ENCODE measurements at regions not wholly inside any gene's neighbourhood (a gene's known extent, or its start where the extent isn't known, plus 50 kb on each side); places are given as distances from the start of the nearest gene placed in this dataset.
A peak's percentile ranks its signal among the peaks of the same experiment; 100 is the strongest.
"Not testable (repeated sequence)": the region's sequence is repeated elsewhere in the genome, so short reads cannot be mapped to it uniquely, and the experiment has no call there.

DNA sequence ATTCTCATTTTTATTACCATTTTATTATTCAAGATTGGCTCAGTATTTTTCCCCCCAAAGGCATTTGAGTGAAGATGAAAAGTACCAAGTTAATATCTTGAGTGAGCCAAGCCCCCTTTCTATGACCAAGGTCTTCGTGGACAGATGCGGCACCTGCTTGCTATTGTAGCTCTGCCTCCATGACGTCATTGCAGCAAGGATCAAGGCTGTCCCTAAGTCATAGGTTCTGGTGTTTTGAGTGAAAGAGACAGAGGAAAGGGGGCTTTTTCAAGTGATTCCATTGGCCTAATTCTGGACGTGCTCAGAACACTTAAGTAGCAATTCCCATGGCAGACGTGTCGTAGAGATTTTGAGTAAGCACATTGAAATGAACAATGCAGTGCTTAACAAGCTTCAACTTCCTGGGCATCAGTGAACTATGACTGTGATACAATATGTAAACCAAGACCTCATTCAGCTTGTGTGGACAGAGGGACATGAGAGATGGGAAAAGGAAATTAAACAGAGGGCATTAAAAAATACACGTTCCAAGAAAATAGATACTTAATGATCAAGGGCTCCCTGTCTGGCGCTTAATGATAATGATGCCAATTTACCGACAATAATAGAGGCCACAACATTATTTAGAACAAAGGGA is 248.7 kb upstream of the NPVF start:
- H3K27me3 ChIP-seq = no peaks in the 10 kb centered on the region
- TF ChIP-seq POLR2A (IDR thresholded peaks at IDR 0.05) (no peak), EP300 (IDR thresholded peaks at IDR 0.05) (no peak)
- TF ChIP-seq, protein P1, sequence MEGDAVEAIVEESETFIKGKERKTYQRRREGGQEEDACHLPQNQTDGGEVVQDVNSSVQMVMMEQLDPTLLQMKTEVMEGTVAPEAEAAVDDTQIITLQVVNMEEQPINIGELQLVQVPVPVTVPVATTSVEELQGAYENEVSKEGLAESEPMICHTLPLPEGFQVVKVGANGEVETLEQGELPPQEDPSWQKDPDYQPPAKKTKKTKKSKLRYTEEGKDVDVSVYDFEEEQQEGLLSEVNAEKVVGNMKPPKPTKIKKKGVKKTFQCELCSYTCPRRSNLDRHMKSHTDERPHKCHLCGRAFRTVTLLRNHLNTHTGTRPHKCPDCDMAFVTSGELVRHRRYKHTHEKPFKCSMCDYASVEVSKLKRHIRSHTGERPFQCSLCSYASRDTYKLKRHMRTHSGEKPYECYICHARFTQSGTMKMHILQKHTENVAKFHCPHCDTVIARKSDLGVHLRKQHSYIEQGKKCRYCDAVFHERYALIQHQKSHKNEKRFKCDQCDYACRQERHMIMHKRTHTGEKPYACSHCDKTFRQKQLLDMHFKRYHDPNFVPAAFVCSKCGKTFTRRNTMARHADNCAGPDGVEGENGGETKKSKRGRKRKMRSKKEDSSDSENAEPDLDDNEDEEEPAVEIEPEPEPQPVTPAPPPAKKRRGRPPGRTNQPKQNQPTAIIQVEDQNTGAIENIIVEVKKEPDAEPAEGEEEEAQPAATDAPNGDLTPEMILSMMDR (IDR thresholded peaks at IDR 0.05) = no peak
- no peak overlapping the region for H3K27ac ChIP-seq
- no peak overlapping the region for H3K4me3 ChIP-seq
- H3K4me1 ChIP-seq = no peaks in the 10 kb centered on the region
- 61 to 62% methylated on average over 9 of the region's 9 CpGs for WGBS, 2 donors
- H3K9me3 ChIP-seq = no peaks in the 10 kb centered on the region
- no peaks in the 10 kb centered on the region for H3K36me3 ChIP-seq
- DNase-seq (ENCODE audit: low spot score in 2 of 2) = no peak

DNA sequence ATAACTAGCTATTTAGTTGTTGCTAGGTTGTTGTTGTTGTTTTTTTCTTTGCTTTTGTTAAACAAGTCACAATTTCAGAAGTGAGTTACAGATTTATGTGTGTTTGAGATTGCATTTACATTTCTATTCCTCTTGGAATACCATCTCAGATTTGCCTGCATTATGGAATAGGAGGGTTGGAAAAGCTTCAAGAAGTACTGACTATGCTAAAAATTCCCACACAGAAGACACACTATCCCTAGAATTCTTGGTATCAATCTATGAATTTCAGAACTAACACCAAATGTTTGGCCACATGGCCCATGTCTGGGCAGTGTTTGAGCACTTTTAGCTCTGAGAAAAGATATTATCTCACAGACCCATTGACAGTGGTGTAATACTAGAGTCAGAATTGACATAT is 249.9 kb upstream of the NPVF start:
- H3K27ac ChIP-seq; H3K4me3 ChIP-seq; DNase-seq (ENCODE audit: low spot score in 2 of 2); H3K4me1 ChIP-seq; H3K27me3 ChIP-seq; H3K36me3 ChIP-seq; H3K9me3 ChIP-seq: not testable (repeated sequence)

DNA sequence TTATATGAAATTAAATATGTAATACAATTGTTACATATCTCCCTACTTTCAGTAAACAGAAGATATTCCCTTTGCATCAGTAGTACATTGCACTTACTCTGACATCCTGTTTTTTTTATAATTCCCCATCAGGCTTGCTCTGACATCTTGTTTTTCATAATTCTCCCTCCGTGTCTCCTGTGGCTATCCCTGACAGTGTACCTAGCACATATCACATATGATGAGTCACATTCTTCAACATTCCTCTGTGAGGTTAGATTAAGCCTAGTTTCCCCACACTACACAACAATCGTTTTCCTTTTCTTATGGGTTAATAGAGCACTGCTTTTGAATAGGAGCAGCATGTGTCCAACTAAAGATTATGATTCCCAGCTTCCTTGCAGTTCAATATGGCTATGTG is 250.6 kb upstream of the NPVF start:
- no peak for DNase-seq (ENCODE audit: low spot score in 2 of 2)
- H3K36me3 ChIP-seq = no peaks in the 10 kb centered on the region
- TF ChIP-seq, protein P1 (IDR thresholded peaks at IDR 0.05) = no peak
- TF ChIP-seq POLR2A (IDR thresholded peaks at IDR 0.05) (no peak), EP300 (IDR thresholded peaks at IDR 0.05) (no peak)
- WGBS, 2 donors = 46 to 52% methylated on average over 2 of the region's 2 CpGs
- H3K27me3 ChIP-seq = no peaks in the 10 kb centered on the region
- no peak overlapping the region for H3K27ac ChIP-seq
- no peaks in the 10 kb centered on the region for H3K4me1 ChIP-seq
- H3K4me3 ChIP-seq = no peak overlapping the region
- no peaks in the 10 kb centered on the region for H3K9me3 ChIP-seq

DNA sequence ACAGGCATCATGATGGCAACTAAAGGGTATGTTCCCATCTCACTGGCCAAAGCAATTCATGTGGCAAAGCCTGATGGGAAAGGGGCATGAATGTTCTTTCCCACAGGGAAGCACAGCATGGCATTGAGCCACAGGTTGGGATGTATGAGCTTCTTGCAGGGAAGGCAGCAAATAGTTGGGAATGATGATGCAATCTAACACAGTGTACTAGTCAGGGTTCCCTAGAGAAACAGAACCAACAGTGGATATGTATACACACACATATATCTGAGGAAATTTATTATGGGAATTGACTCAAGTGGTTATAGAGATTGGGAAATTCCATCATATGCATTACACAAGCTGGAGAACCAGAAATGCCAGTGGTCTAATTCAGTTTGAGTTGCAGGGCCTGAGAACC is 253.6 kb upstream of the NPVF start:
- H3K4me3 ChIP-seq = no peak overlapping the region
- no peaks in the 10 kb centered on the region for H3K27me3 ChIP-seq
- no peaks in the 10 kb centered on the region for H3K4me1 ChIP-seq
- H3K9me3 ChIP-seq = no peaks in the 10 kb centered on the region
- no peaks in the 10 kb centered on the region for H3K36me3 ChIP-seq
- H3K27ac ChIP-seq = no peak overlapping the region
- no peak for DNase-seq (ENCODE audit: low spot score in 2 of 2)
- TF ChIP-seq, protein P1 (IDR thresholded peaks at IDR 0.05) = no peak
- TF ChIP-seq EP300 (IDR thresholded peaks at IDR 0.05) (peak in 1 of 2 donors; percentile 30), POLR2A (IDR thresholded peaks at IDR 0.05) (no peak)

DNA sequence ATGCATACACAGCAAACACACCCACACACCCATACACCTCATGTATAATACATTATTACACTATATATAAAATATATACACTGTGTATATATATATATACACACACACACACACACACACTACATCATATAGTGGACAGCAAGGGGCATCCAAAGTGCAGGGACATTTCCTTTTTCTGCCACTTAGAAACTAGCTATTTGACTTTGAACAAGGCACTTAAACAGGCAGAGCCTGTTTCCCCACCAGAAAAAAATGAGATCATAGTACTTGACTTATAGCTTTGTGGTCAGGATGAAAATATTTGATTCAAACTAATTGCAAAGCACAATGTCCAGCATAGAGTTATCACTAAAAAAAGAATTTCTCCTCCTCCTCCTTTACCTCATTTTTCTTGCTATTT is 254.3 kb upstream of the NPVF start:
- Histone ChIP-seq H3K4me1 (no peaks in the 10 kb centered on the region), H3K9me3 (no peaks in the 10 kb centered on the region), H3K4me3 (no peak overlapping the region), H3K36me3 (no peaks in the 10 kb centered on the region), H3K27me3 (no peaks in the 10 kb centered on the region), H3K27ac (no peak overlapping the region)
- DNase-seq (ENCODE audit: low spot score in 2 of 2) = no peak
- TF ChIP-seq, protein P1 (IDR thresholded peaks at IDR 0.05) = no peak
- TF ChIP-seq EP300 (IDR thresholded peaks at IDR 0.05) = no peak
- no peak for TF ChIP-seq POLR2A (IDR thresholded peaks at IDR 0.05)

DNA sequence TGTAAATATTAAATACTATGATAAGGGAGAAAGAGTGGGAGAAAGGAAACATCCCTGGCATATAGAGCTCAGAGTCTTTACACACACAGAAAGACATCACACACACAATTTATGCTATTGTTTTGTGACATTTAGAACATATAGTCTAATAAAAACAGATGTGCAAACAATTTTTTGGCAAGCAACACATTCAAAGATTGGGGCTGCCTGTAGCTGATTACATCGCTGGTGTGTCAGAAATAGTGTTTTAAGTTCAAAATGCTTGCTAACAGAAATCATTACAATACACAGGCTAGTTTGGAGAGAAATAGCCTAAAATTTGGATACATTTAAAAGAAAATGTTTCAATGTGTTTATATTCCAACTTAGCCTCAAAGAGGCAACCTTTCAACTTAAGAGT is 256.7 kb upstream of the NPVF start:
- Histone ChIP-seq H3K36me3 (no peaks in the 10 kb centered on the region), H3K9me3 (no peaks in the 10 kb centered on the region), H3K4me3 (no peak overlapping the region), H3K27ac (no peak overlapping the region), H3K27me3 (no peaks in the 10 kb centered on the region), H3K4me1 (no peaks in the 10 kb centered on the region)
- no peak for DNase-seq (ENCODE audit: low spot score in 2 of 2)
- 51 to 61% methylated on average over 1 of the region's 1 CpG for WGBS, 2 donors
- TF ChIP-seq POLR2A (IDR thresholded peaks at IDR 0.05) (no peak), EP300 (IDR thresholded peaks at IDR 0.05) (no peak)
- TF ChIP-seq, protein P1 (IDR thresholded peaks at IDR 0.05) = no peak
